PFSK-1 (cell line): ENCODE measurements at regions not wholly inside any gene's neighbourhood (a gene's known extent, or its start where the extent isn't known, plus 50 kb on each side); places are given as distances from the start of the nearest gene placed in this dataset.

Source experiments
- FOXP2 ChIP-seq: optimal IDR thresholded peaks from 2 replicates; pipeline ENCODE3; 2011; ENCODE audit warnings: borderline replicate concordance, control low read depth, inconsistent platforms; ENCODE audit not compliant: insufficient read depth; ENCODE audit errors: extremely low read length, extremely low read depth
- POLR2AphosphoS5 ChIP-seq: IDR thresholded peaks from 2 replicates; pipeline ENCODE4 v1.6.1; 2012; ENCODE audit warnings: low read depth, mild to moderate bottlenecking, control low read depth, low read length, moderate library complexity
- SIN3A ChIP-seq: IDR thresholded peaks from 2 replicates; pipeline ENCODE4 v1.6.1; 2012; ENCODE audit warnings: mild to moderate bottlenecking, low read length, moderate library complexity, borderline replicate concordance; ENCODE audit not compliant: insufficient read depth
- TAF1 ChIP-seq: IDR thresholded peaks from 2 replicates; pipeline ENCODE4 v1.6.1; 2012; ENCODE audit warnings: low read length, control low read depth, borderline replicate concordance; ENCODE audit not compliant: insufficient read depth
- TF ChIP-seq, protein P1 (sequence below), 2 experiments: IDR thresholded peaks; 2 replicates each; pipeline versions ENCODE4 v1.6.1 to v1.8.0; 2011 to 2012; ENCODE audit warnings: low read depth in 2 of 2, low read length in 2 of 2, control low read depth in 1 of 2, inconsistent platforms in 1 of 2, mild to moderate bottlenecking in 1 of 2, moderate library complexity in 1 of 2; ENCODE audit not compliant: insufficient read depth in 1 of 2

DNA sequence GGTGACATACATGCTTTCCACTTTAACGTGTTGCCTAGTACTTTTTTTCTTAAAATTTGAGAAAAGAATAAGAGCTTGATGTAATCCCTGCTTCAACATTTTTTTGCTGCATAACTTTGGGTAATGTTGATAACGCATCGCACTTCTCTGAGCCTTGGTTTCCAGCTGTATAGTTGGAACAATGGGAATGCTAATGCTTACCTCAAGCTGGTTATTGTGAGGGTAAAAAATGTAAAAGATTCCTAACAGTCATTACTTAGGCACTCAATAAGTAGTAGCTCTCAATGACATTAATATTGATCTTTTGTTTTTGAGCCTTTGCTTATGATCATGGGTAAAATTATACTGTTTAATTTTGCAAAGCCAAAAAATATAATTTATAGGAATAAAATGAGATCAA, 683.3 kb upstream of the CXADR start:
- TF ChIP-seq, protein P1, sequence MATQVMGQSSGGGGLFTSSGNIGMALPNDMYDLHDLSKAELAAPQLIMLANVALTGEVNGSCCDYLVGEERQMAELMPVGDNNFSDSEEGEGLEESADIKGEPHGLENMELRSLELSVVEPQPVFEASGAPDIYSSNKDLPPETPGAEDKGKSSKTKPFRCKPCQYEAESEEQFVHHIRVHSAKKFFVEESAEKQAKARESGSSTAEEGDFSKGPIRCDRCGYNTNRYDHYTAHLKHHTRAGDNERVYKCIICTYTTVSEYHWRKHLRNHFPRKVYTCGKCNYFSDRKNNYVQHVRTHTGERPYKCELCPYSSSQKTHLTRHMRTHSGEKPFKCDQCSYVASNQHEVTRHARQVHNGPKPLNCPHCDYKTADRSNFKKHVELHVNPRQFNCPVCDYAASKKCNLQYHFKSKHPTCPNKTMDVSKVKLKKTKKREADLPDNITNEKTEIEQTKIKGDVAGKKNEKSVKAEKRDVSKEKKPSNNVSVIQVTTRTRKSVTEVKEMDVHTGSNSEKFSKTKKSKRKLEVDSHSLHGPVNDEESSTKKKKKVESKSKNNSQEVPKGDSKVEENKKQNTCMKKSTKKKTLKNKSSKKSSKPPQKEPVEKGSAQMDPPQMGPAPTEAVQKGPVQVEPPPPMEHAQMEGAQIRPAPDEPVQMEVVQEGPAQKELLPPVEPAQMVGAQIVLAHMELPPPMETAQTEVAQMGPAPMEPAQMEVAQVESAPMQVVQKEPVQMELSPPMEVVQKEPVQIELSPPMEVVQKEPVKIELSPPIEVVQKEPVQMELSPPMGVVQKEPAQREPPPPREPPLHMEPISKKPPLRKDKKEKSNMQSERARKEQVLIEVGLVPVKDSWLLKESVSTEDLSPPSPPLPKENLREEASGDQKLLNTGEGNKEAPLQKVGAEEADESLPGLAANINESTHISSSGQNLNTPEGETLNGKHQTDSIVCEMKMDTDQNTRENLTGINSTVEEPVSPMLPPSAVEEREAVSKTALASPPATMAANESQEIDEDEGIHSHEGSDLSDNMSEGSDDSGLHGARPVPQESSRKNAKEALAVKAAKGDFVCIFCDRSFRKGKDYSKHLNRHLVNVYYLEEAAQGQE (IDR thresholded peaks at IDR 0.05; ENCODE audit: insufficient read depth in 1 of 2, low read depth in 2 of 2, low read length in 2 of 2): no peak
- TF ChIP-seq SIN3A: no peak
- TF ChIP-seq FOXP2: no peak
- no peak for TF ChIP-seq POLR2AphosphoS5
- no peak for TF ChIP-seq TAF1

DNA sequence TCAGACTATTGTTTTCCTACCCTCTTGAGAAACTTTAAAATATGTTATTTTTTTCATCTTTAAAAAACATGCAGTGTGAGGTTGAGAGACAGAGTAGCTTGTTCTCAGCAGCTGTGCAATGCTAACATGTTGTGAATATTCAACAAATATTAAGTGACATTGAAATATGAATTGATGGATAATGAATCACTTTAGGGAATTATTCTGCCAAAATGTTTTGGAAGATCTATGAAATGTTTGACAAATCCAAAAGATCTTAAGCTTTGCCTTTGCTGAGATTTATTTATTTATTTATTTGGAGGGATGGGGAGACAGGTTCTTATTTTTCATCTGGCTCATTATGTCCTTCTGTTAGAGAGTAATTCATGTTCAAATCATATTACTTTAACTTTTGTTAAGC, 680.1 kb upstream of the CXADR start:
- TF ChIP-seq FOXP2: no peak
- TF ChIP-seq, protein P1 (IDR thresholded peaks at IDR 0.05; ENCODE audit: insufficient read depth in 1 of 2, low read depth in 2 of 2, low read length in 2 of 2): no peak
- TF ChIP-seq SIN3A: no peak
- no peak for TF ChIP-seq POLR2AphosphoS5
- no peak for TF ChIP-seq TAF1

DNA sequence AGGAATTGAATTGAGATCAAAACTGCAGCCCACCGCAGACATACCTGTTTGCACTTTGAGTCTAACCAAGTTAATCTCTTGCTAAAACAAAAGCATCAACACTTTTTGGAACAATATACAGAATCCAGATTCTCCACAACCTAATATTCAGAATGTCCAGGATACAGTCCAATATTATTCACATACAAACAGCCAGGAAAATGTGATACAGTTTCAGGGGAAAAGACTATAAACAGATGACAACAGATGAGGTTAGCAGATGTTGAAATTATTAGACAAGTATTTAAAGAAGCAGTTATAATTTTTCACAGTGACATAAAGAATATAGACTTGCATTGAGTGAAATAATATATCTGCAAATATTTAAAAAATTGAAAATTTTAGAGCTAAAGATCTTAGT, 678.1 kb upstream of the CXADR start:
- TF ChIP-seq, protein P1 (IDR thresholded peaks at IDR 0.05; ENCODE audit: insufficient read depth in 1 of 2, low read depth in 2 of 2, low read length in 2 of 2): no peak
- TF ChIP-seq POLR2AphosphoS5 (no peak), FOXP2 (no peak), TAF1 (no peak), SIN3A (no peak)

DNA sequence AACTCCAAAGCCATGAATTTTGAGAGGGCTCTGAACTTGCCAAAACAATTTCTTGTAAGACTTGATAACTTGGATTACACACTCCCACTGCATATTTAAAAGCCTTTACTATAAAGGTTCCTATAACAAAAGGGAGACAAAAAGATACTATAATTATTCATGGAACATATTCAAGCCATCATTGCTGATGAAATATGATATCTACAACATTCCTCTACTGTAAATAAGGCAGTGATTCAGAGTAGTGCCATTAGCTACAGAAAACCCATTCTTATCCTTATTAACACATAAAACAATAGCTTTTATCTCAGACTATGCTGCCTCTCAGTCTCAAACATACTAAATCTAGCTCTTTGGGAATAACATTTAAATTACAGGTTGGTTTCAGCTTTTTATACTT, 675.5 kb upstream of the CXADR start:
- no peak for TF ChIP-seq POLR2AphosphoS5
- TF ChIP-seq, protein P1 (IDR thresholded peaks at IDR 0.05; ENCODE audit: insufficient read depth in 1 of 2, low read depth in 2 of 2, low read length in 2 of 2): no peak
- TF ChIP-seq SIN3A: no peak
- TF ChIP-seq TAF1: no peak

DNA sequence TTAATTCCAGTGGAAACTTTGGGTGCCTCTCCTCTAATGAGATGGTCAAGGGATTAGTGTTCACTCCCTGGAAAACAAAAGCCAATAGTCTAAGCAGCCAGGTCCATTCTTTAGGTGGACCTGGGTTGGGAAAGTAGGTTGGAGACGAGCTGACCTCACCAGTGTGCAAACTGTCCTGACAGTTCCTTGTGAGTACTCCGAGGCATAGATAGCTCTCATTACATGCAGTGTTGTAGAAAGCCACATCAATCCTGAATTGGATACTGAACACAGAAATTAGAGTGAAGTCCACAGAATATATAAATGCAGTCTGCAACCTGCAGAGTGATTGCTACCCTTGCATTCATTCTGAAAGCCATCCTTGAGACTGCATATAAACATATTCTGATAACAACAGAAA, 675.1 kb upstream of the CXADR start:
- TF ChIP-seq FOXP2 (no peak), SIN3A (no peak), TAF1 (no peak), POLR2AphosphoS5 (no peak)
- TF ChIP-seq, protein P1 (IDR thresholded peaks at IDR 0.05; ENCODE audit: insufficient read depth in 1 of 2, low read depth in 2 of 2, low read length in 2 of 2): no peak
